Left renal pelvis (tissue), 4 donors: ENCODE measurements at regions not wholly inside any gene's neighbourhood (a gene's known extent, or its start where the extent isn't known, plus 50 kb on each side); places are given as distances from the start of the nearest gene placed in this dataset.
"Not testable (repeated sequence)": the region's sequence is repeated elsewhere in the genome, so short reads cannot be mapped to it uniquely, and the experiment has no call there.

ENCODE experiments used
- DNase-seq, 4 donors: peaks; one replicate each; pipeline ENCODE4 v3.0.0-alpha.2; 2013; ENCODE audit warnings: low read depth in 4 of 4, low spot score in 3 of 4

- no peak for DNase-seq
These were observed 302.9 kb upstream of the ZFP42 start for GRCh38 chr4:187692626-187693025.

GRCh38 chr4:187695531-187695930 lies 300.0 kb upstream of the ZFP42 start:
- not testable (repeated sequence) for DNase-seq

DNA sequence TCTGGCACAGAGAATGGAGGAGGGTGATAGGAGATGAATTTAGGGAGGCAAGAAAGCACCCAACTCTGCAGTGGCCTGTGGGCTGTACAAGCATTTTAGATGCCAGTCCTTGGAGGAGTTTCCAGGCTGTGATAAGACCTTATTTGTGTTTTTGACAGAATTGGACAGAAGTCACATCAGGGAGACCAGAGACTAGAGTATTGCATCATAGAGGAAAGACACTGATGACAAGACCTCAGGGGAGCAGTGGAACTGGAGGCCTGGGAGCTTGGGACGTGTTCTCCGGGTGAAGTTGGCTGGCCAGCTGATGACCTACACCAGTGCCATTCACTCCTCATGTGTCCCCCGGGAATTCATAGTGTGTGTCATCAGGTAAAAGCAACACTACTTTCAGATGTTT lies 284.0 kb upstream of the ZFP42 start:
- no peak for DNase-seq

DNA sequence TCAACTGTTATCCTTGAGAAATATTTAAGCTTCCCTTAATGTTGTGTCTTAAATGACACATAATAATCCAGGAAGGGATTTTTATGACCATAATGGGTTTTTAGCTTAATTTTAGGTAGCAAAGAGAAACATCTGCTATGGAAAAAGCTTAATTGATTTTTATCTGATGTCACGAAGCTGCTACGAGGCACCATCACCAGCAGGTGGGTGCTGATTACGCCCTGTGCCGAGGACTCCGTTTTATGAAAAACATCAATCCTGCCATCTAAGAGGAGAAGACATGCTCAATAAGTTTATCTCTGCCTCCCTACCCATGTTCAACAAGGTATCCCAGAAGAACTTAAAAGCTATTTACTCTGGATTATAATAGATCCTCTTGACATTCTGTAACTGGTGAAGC lies 280.6 kb upstream of the ZFP42 start:
- DNase-seq: no peak

GRCh38 chr4:187715466-187715865 lies 280.1 kb upstream of the ZFP42 start:
- no peak for DNase-seq

GRCh38 chr4:187724456-187724855 lies 271.1 kb upstream of the ZFP42 start:
- DNase-seq: no peak

GRCh38 chr4:187726485-187726884 lies 269.1 kb upstream of the ZFP42 start:
- DNase-seq: no peak

- DNase-seq: no peak
These were observed 263.0 kb upstream of the ZFP42 start for GRCh38 chr4:187732524-187732923.

DNA sequence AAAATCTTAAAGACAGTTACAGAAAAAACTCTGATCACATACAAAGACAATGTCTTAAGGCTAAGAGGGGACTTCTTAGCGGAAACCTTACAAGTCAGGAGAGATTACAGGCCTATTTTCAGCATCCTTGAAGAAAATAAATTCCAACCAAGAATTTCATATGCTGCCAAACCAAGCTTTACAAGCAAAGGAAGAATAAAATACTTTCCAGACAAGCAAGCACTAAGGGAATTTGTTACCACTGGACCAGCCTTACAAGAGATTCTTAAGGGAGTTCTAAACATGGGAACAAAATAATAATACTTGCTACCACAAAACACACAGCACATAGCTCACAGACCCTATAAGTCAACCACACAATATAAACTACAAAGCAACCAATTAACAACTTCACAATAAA lies 255.8 kb upstream of the ZFP42 start:
- no peak for DNase-seq

GRCh38 chr4:187744911-187745310 lies 250.7 kb upstream of the ZFP42 start:
- DNase-seq: no peak

DNA sequence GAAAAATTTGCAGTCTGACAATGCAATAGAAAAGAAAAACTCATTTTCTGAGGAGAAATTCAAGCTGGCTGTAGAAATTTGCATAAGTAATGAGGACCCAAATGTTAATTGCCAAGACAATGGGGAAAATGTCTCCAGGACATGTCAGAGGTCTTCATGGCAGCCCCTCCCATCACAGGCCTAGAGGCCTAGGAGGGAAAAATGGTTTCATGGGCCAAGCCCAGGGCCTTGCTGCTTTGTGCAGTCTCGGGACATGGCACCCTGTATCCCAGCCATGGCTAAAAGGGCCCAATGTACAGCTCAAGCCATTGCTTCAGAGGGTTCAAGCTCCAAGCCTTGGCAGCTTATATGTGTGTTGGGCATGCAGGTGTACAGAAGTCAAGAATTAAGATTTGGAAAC lies 244.9 kb upstream of the ZFP42 start:
- DNase-seq: not testable (repeated sequence)

DNA sequence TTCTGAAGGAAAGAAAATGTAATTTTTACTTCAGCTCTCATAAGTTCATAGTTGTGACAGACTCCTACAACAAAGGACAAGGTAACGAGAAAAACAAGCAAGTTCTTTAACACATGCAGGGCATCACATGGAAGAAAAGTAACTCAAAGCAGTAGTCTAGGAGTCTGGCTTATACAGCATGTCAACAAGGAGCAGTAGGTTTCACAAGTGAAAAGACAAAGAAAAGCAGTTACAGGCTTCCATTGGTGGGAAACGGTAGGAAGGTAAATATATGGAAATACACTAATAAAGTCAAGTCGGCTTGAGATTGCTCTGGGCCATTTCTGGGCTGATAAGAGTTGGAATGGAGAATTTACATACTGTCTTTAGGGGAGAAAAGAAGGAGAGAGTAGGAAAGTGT lies 228.4 kb upstream of the ZFP42 start:
- DNase-seq: no peak

- no peak for DNase-seq
These were observed 227.9 kb upstream of the ZFP42 start for GRCh38 chr4:187767687-187768086.

DNA sequence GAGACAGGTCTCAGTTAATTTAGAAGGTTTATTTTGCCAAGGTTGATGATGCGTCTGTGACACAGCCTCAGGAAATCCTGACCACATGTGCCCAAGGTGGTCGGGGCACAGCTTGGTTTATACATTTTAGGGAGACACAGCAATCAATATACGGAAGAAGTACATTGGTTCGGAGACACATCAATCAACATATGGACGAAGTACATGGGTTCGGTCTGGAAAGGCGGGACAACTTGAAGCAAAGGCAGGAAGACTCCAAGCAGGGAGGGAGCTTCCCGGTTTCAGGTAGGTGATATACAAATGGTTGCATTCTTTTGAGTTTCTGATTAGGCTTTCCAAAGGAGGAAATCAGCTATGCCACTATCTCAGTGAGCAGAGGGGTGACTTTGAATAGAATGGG lies 225.2 kb upstream of the ZFP42 start:
- DNase-seq: no peak

DNA sequence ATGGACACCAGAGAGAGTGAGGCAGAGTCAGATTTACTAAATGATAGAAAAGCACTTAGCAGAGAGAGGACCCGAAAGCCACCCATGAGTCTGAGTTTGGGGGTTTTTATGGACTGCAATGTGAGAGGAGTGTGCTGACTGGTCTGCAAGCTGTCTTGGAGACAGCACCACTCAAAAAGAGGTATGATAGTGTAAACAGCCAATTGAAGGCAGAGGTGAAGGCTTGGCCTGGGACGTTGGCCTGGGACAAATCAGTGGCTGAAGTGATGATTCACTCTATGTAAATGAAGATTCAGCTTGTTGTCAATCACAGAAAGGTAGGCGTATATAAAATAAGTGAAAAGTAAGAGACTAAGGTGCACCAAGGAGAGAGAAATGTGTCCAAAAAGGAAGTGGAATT lies 217.6 kb upstream of the ZFP42 start:
- DNase-seq: no peak

DNA sequence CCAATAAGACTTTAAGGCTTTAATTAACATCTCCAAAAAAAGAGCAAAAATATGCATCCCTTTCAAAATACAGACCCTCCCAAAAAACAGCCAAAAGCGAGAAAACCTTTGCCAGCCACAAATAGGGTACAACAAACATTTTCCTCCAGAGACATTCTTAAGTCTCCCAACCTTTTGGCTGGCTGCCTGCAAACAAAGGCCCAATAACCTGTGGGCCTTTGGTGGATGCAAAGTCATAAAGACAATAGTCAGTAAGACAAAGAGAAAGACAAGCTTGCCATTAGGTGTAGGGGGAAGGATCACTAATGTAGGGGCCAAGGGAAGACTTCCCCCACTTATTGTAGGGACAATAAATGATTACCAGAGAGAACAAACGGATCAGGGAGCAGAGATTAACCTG lies 215.5 kb upstream of the ZFP42 start:
- DNase-seq: no peak

GRCh38 chr4:187782286-187782824 lies 213.2 kb upstream of the ZFP42 start:
- no peak for DNase-seq

- no peak for DNase-seq
These were observed 209.4 kb upstream of the ZFP42 start for GRCh38 chr4:187786190-187786589.

DNA sequence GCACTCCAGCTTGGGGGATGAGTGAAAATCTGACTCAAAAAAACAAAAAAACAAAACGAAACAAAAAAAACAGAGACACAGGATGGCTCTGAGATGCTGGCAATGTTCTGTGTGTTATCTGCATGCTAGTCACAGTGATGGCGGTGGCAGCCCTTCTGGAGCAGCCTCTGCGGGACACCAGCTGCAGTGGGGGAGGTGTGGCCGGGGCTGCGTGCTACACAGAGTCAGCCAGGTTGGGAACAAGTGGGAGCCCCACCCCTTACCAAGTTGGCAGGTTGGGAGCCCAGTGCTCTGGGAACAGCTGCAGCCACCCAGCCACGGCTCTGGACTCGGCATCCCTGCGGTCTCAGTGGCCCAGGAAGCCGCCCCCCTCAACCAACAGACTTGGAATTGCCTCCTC lies 206.5 kb upstream of the ZFP42 start:
- DNase-seq: no peak

DNA sequence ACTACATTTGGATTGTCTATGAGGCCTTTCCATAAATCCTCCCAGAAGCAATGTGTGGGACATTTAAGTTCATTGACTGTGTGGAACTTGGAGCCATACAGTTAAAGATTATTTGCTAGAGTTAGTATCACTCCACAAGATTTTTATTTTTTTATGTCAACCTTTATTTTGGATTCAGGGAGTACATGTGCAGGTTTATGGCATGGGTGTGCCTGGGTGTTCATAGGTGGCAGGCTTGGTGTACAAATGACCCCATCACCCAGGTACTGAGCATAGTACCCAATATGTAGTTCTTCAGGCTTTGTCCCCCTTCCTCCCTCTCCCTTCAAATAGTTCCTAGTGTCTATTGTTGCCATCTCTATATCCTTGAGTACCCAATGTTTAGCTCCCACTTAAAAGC lies 199.8 kb upstream of the ZFP42 start:
- no peak for DNase-seq

- DNase-seq: no peak
These were observed 197.2 kb upstream of the ZFP42 start for GRCh38 chr4:187798385-187798784.

DNA sequence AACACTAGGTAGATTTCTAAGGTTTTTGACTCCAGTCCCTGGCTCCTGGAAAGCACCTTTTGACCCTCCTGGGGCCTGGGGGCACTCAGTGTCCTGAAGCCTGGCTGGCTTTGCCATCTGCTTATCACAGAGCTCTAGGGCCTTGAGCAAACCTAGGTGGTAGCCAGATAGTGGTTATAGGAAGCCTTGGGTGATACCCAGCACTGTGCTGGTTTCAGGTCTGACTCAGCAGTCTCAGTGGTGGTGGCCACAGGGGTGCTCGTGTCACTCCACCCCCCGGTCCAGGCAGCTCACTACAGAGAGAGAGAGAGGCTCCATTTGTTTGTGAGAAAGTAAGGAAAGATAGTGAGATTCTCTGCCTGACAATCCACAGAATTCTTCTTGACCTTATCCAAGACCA lies 195.8 kb upstream of the ZFP42 start:
- no peak for DNase-seq

DNA sequence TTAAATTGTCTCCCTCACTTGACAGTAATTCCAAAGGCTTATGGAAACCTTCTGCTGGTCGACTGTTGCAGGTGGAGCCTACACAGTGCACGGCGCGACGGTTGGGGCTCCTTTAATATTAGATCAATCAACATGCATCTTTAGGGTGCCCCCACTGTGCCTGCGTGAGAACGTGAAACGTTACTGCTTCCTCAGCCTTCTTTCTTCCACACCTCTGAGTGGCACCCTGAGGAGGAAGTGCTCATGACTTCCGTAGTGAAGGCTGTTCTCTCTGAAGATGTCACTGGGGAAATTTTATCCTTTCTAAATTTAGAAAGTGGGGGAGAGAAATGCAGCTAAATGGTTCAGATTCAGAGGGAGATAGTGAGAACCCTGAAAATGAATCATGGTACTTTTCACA lies 184.0 kb upstream of the ZFP42 start:
- DNase-seq: no peak
